ENCODE measurements at regions not wholly inside any gene's neighbourhood (a gene's known extent, or its start where the extent isn't known, plus 50 kb on each side); places are given as distances from the start of the nearest gene placed in this dataset.

DNA sequence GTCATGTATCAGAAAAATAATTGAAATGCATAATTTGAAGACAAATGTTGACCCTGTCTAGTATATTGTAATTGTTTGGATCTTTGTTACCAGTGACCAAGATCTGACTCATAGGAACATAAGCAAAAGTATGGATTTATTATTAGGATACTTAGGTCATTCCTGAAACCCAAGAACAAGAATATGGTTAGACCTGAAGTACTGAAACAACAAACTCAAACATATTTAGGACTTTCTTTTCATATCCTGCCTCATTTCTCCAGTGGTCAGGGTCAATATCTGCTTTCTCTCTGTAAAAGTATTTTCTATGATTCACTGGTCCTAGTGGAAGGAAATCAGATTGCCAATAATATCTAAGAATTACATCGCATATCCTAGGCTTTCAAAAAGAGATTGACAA is 1937.1 kb upstream of the WWC1 start:
- Histone ChIP-seq H3K4me1 (ENCODE audit: control insufficient read depth, insufficient read depth, low read length) (no peaks in the 10 kb centered on the region), H2AFZ (ENCODE audit: control insufficient read depth, low read depth, low read length) (no peak overlapping the region), H3K4me2 (ENCODE audit: control insufficient read depth, insufficient read depth) (no peak overlapping the region), H3K27me3 (replicated peaks in 1 of 2; ENCODE audit: control insufficient read depth in 2 of 2, insufficient read depth in 2 of 2, low read length in 1 of 2) (no peaks in the 10 kb centered on the region), H3K4me3 (no peak overlapping the region), H4K20me1 (ENCODE audit: control insufficient read depth, insufficient read depth) (no peaks in the 10 kb centered on the region), H3K9ac (ENCODE audit: control insufficient read depth, insufficient read depth, low read length) (no peak overlapping the region), H3K9me3 (replicated peaks; ENCODE audit: control insufficient read depth, insufficient read depth, low read length) (no peaks in the 10 kb centered on the region), H3K27ac (ENCODE audit: control insufficient read depth, insufficient read depth) (no peak overlapping the region), H3K79me2 (ENCODE audit: control insufficient read depth, insufficient read depth, low read length) (no peaks in the 10 kb centered on the region), H3K36me3 (ENCODE audit: control insufficient read depth in 2 of 2, insufficient read depth in 2 of 2, low read length in 1 of 2) (no peaks in the 10 kb centered on the region)
- ChIA-PET POLR2A (no interaction called here), CTCF (no interaction called here), SMC1A (ENCODE audit: uncharacterized antibody, unreplicated experiment) (no interaction called here), RAD21 (ENCODE audit: unreplicated experiment) (no interaction called here)
- BruUV-seq (replicated peaks): no TSS peak
- 36% methylated on average over 1 of the region's 1 CpG for WGBS (ENCODE audit: insufficient coverage, insufficient replicate concordance, low lambda C conversion rate, missing lambda C conversion rate)
- ATAC-seq (no peak), FAIRE-seq (no peak), DNase-seq (ENCODE audit: low read depth, low spot score) (no peak)
- TF ChIP-seq NBN (IDR thresholded peaks at IDR 0.05) (no peak), ZNF622 (IDR thresholded peaks at IDR 0.05) (no peak), WRNIP1 (IDR thresholded peaks at IDR 0.05; ENCODE audit: borderline replicate concordance, low read depth, low read length) (no peak), ESRRA (IDR thresholded peaks at IDR 0.05; ENCODE audit: low read length) (no peak), CEBPB (IDR thresholded peaks at IDR 0.05; ENCODE audit: borderline replicate concordance in 1 of 2, low read depth in 2 of 2, low read length in 2 of 2) (no peak), ZNF384 (IDR thresholded peaks at IDR 0.05; ENCODE audit: borderline replicate concordance, low read depth, low read length) (no peak)
- intact Hi-C loops (cut with micrococcal nuclease; ENCODE audit: unreplicated experiment): no loop called here
- in situ Hi-C loops (cut with MboI): no loop called here

DNA sequence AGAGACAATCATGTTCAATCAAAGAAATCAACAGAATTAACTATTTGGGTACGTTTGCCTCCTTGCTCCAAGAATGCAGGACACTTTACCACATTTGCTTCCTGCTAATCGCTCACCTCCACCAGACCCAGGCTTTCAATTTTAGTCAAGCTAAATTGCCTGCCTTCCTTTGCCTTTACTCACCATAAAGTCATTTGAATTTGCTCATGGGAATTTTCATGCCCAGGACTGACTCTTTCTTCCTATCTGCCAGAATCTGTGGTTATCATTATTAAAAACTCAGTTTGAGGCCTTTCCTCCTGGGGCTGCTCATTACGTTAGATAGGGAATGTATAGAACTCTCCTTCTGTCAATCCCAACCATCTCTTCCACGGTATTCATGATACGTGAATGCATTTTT is 1935.3 kb upstream of the WWC1 start:
- H3K9ac ChIP-seq (ENCODE audit: control insufficient read depth, insufficient read depth, low read length): no peak overlapping the region
- intact Hi-C loops (cut with micrococcal nuclease; ENCODE audit: unreplicated experiment): no loop called here
- ChIA-PET RAD21 (ENCODE audit: unreplicated experiment) (no interaction called here), POLR2A (no interaction called here), CTCF (interaction anchor here (1.0 kb wide), 1 partner anchor 12 kb away, joined by 3 read pairs; no protein-coding TSS in a partner anchor), SMC1A (ENCODE audit: uncharacterized antibody, unreplicated experiment) (no interaction called here)
- DNase-seq (ENCODE audit: low read depth, low spot score): no peak
- H3K79me2 ChIP-seq (ENCODE audit: control insufficient read depth, insufficient read depth, low read length): no peaks in the 10 kb centered on the region
- in situ Hi-C loops (cut with MboI): no loop called here
- no peaks in the 10 kb centered on the region for H4K20me1 ChIP-seq (ENCODE audit: control insufficient read depth, insufficient read depth)
- no peak for ATAC-seq
- H3K4me3 ChIP-seq: no peak overlapping the region
- no peak for FAIRE-seq
- H3K4me1 ChIP-seq (ENCODE audit: control insufficient read depth, insufficient read depth, low read length): no peaks in the 10 kb centered on the region
- H3K27me3 ChIP-seq (replicated peaks in 1 of 2; ENCODE audit: control insufficient read depth in 2 of 2, insufficient read depth in 2 of 2, low read length in 1 of 2): no peaks in the 10 kb centered on the region
- no TSS peak for BruUV-seq (replicated peaks)
- 26% methylated on average over 5 of the region's 5 CpGs for WGBS (ENCODE audit: insufficient coverage, insufficient replicate concordance, low lambda C conversion rate, missing lambda C conversion rate)
- no peak overlapping the region for H2AFZ ChIP-seq (ENCODE audit: control insufficient read depth, low read depth, low read length)
- H3K4me2 ChIP-seq (ENCODE audit: control insufficient read depth, insufficient read depth): no peak overlapping the region
- H3K27ac ChIP-seq (ENCODE audit: control insufficient read depth, insufficient read depth): no peak overlapping the region
- no peaks in the 10 kb centered on the region; the same call in 2 of the 3 replicates for H3K9me3 ChIP-seq (replicated peaks; ENCODE audit: control insufficient read depth, insufficient read depth, low read length)
- H3K36me3 ChIP-seq (ENCODE audit: control insufficient read depth in 2 of 2, insufficient read depth in 2 of 2, low read length in 1 of 2): no peaks in the 10 kb centered on the region
- TF ChIP-seq TCF12 (IDR thresholded peaks at IDR 0.05; ENCODE audit: low read depth, low read length): no peak
- no peak for TF ChIP-seq WRNIP1 (IDR thresholded peaks at IDR 0.05; ENCODE audit: borderline replicate concordance, low read depth, low read length)
- no peak for TF ChIP-seq HDAC6 (IDR thresholded peaks at IDR 0.05; ENCODE audit: unreplicated experiment)
- TF ChIP-seq, protein P1, sequence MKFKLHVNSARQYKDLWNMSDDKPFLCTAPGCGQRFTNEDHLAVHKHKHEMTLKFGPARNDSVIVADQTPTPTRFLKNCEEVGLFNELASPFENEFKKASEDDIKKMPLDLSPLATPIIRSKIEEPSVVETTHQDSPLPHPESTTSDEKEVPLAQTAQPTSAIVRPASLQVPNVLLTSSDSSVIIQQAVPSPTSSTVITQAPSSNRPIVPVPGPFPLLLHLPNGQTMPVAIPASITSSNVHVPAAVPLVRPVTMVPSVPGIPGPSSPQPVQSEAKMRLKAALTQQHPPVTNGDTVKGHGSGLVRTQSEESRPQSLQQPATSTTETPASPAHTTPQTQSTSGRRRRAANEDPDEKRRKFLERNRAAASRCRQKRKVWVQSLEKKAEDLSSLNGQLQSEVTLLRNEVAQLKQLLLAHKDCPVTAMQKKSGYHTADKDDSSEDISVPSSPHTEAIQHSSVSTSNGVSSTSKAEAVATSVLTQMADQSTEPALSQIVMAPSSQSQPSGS (IDR thresholded peaks at IDR 0.05; ENCODE audit: low read length): no peak
- TF ChIP-seq, protein P2, sequence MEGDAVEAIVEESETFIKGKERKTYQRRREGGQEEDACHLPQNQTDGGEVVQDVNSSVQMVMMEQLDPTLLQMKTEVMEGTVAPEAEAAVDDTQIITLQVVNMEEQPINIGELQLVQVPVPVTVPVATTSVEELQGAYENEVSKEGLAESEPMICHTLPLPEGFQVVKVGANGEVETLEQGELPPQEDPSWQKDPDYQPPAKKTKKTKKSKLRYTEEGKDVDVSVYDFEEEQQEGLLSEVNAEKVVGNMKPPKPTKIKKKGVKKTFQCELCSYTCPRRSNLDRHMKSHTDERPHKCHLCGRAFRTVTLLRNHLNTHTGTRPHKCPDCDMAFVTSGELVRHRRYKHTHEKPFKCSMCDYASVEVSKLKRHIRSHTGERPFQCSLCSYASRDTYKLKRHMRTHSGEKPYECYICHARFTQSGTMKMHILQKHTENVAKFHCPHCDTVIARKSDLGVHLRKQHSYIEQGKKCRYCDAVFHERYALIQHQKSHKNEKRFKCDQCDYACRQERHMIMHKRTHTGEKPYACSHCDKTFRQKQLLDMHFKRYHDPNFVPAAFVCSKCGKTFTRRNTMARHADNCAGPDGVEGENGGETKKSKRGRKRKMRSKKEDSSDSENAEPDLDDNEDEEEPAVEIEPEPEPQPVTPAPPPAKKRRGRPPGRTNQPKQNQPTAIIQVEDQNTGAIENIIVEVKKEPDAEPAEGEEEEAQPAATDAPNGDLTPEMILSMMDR (IDR thresholded peaks at IDR 0.05 in 2 of 3, conservative IDR thresholded peaks at IDR 0.05 in 1 of 3; ENCODE audit: control insufficient read depth in 2 of 3, extremely low read depth in 1 of 3, insufficient read depth in 1 of 3, low read depth in 3 of 3, low read length in 3 of 3): no peak
- no peak for TF ChIP-seq ATF7 (IDR thresholded peaks at IDR 0.05; ENCODE audit: low read depth)
- no peak for TF ChIP-seq TBL1XR1 (IDR thresholded peaks at IDR 0.05; ENCODE audit: low read depth, low read length)

All from GM12878 (cell line).